OCI-LY1 (cell line): ENCODE measurements at regions not wholly inside any gene's neighbourhood (a gene's known extent, or its start where the extent isn't known, plus 50 kb on each side); places are given as distances from the start of the nearest gene placed in this dataset.

Source experiments
- H2AFZ ChIP-seq: fragments of 200-600 bp; sonication (generic), shearing (Covaris generic); 2 replicates; pipeline ENCODE4 v1.6.0; 2014; ENCODE audit warnings: antibody characterized with exemption, mild to moderate bottlenecking, low read length
- H3F3A ChIP-seq: fragments of 200-600 bp; sonication (generic), shearing (Covaris generic); 2 replicates; pipeline ENCODE4 v1.6.0; 2014; ENCODE audit warnings: mild to moderate bottlenecking, antibody characterized with exemption, low read length, moderate library complexity; ENCODE audit not compliant: insufficient read depth
- H3K27ac ChIP-seq: fragments of 200-600 bp; sonication (generic); 2 replicates; pipeline ENCODE4 v1.5.1; 2014; ENCODE audit warnings: low read length, mixed run types, mild to moderate bottlenecking, low read depth; ENCODE audit not compliant: poor library complexity, severe bottlenecking
- H3K27me3 ChIP-seq: fragments of 200-600 bp; sonication (generic); 2 replicates; pipeline ENCODE4 v1.6.0; 2014; ENCODE audit warnings: antibody characterized with exemption, mild to moderate bottlenecking, low read length, moderate library complexity; ENCODE audit not compliant: insufficient read depth
- H3K36me3 ChIP-seq: fragments of 200-600 bp; sonication (generic); 2 replicates; pipeline ENCODE4 v1.6.1; 2014; ENCODE audit warnings: mild to moderate bottlenecking, antibody characterized with exemption, low read length, moderate library complexity, mixed read lengths; ENCODE audit not compliant: insufficient read depth
- H3K4me1 ChIP-seq: fragments of 200-600 bp; sonication (generic); 2 replicates; pipeline ENCODE4 v1.5.1; 2014; ENCODE audit warnings: mild to moderate bottlenecking, low read length, moderate library complexity; ENCODE audit not compliant: insufficient read depth, severe bottlenecking
- H3K4me2 ChIP-seq: fragments of 200-600 bp; sonication (generic), shearing (Covaris generic); 2 replicates; pipeline ENCODE4 v1.6.1; 2014; ENCODE audit warnings: low read length
- H3K4me3 ChIP-seq: fragments of 200-600 bp; sonication (generic); 2 replicates; pipeline ENCODE4 v1.5.1; 2014; ENCODE audit warnings: low read length, low read depth, mild to moderate bottlenecking, mixed read lengths; ENCODE audit not compliant: poor library complexity, severe bottlenecking
- H3K79me2 ChIP-seq: fragments of 200-600 bp; shearing (Covaris generic); 2 replicates; pipeline ENCODE4 v1.6.1; 2016; ENCODE audit warnings: mixed run types, low read length, mixed read lengths; ENCODE audit not compliant: insufficient read depth
- H3K9ac ChIP-seq: fragments of 200-600 bp; sonication (generic), shearing (Covaris generic); 2 replicates; pipeline ENCODE4 v1.6.1; 2014; ENCODE audit warnings: mild to moderate bottlenecking, low read length, mixed read lengths
- H3K9me2 ChIP-seq: fragments of 200-600 bp; sonication (generic), shearing (Covaris generic); 2 replicates; pipeline ENCODE4 v1.6.1; 2014; ENCODE audit warnings: low read depth, mild to moderate bottlenecking, low read length, mixed read lengths
- H3K9me3 ChIP-seq: fragments of 200-600 bp; shearing (Covaris generic); 2 replicates; pipeline ENCODE4 v1.6.1; 2014; ENCODE audit warnings: low read length, mixed read lengths
- H4K20me1 ChIP-seq: fragments of 200-600 bp; sonication (generic), shearing (Covaris generic); 2 replicates; pipeline ENCODE4 v1.6.0; 2016; ENCODE audit warnings: mild to moderate bottlenecking, low read length; ENCODE audit not compliant: insufficient read depth
- CTCF ChIP-seq: fragments of 200-600 bp; sonication (generic), shearing (Covaris generic); IDR thresholded peaks from 2 replicates; pipeline ENCODE4 v1.5.1; 2017; ENCODE audit warnings: mild to moderate bottlenecking, antibody characterized with exemption, low read length, moderate library complexity, mixed read lengths
- EZH2 ChIP-seq: fragments of 200-600 bp; sonication (generic), shearing (Covaris generic); IDR thresholded peaks from 2 replicates; pipeline ENCODE4 v1.8.0; 2017; ENCODE audit warnings: borderline replicate concordance, mixed run types, mild to moderate bottlenecking, antibody characterized with exemption, low read length, moderate library complexity, mixed read lengths

- Histone ChIP-seq H3K9me2 (no peaks in the 10 kb centered on the region), H3K4me3 (no peak overlapping the region), H3K4me1 (no peaks in the 10 kb centered on the region), H3K27me3 (no peaks in the 10 kb centered on the region), H3F3A (no peaks in the 10 kb centered on the region), H3K27ac (no peak overlapping the region), H3K4me2 (no peak overlapping the region), H4K20me1 (no peaks in the 10 kb centered on the region), H3K79me2 (no peaks in the 10 kb centered on the region), H3K36me3 (no peaks in the 10 kb centered on the region), H2AFZ (no peak overlapping the region), H3K9me3 (no peaks in the 10 kb centered on the region), H3K9ac (no peak overlapping the region)
- TF ChIP-seq CTCF (no peak), EZH2 (no peak)
These were observed 220.3 kb downstream of the ALDH8A1 start for GRCh38 chr6:134729561-134729960.

GRCh38 chr6:134727081-134727480 is 222.8 kb downstream of the ALDH8A1 start:
- no peaks in the 10 kb centered on the region for H4K20me1 ChIP-seq
- no peak overlapping the region for H3K9ac ChIP-seq
- no peaks in the 10 kb centered on the region for H3K4me1 ChIP-seq
- no peaks in the 10 kb centered on the region for H3K36me3 ChIP-seq
- no peaks in the 10 kb centered on the region for H3K9me2 ChIP-seq
- H3K9me3 ChIP-seq, result no peaks in the 10 kb centered on the region
- H3K4me3 ChIP-seq, result no peak overlapping the region
- no peaks in the 10 kb centered on the region for H3F3A ChIP-seq
- TF ChIP-seq CTCF (no peak), EZH2 (no peak)
- no peak overlapping the region for H3K27ac ChIP-seq
- no peak overlapping the region for H3K4me2 ChIP-seq
- no peaks in the 10 kb centered on the region for H3K79me2 ChIP-seq
- H2AFZ ChIP-seq, result no peak overlapping the region
- no peaks in the 10 kb centered on the region for H3K27me3 ChIP-seq

GRCh38 chr6:134725590-134725989 is 224.3 kb downstream of the ALDH8A1 start:
- Histone ChIP-seq H3K9me3 (no peaks in the 10 kb centered on the region), H3K9ac (no peak overlapping the region), H3K27ac (no peak overlapping the region), H4K20me1 (no peaks in the 10 kb centered on the region), H3K4me2 (no peak overlapping the region), H3K4me3 (no peak overlapping the region), H3K36me3 (no peaks in the 10 kb centered on the region), H3K4me1 (no peaks in the 10 kb centered on the region), H2AFZ (no peak overlapping the region), H3K9me2 (no peaks in the 10 kb centered on the region), H3K27me3 (no peaks in the 10 kb centered on the region), H3K79me2 (no peaks in the 10 kb centered on the region), H3F3A (no peaks in the 10 kb centered on the region)
- TF ChIP-seq EZH2, result no peak
- no peak for TF ChIP-seq CTCF
